GM12878 (cell line): ENCODE measurements at regions not wholly inside any gene's neighbourhood (a gene's known extent, or its start where the extent isn't known, plus 50 kb on each side); places are given as distances from the start of the nearest gene placed in this dataset.
"Not testable (repeated sequence)": the region's sequence is repeated elsewhere in the genome, so short reads cannot be mapped to it uniquely, and the experiment has no call there.

Source experiments
- ATAC-seq: fragments of 200-7000 bp; cut with Tn5 transposase; 3 replicates; pipeline ENCODE4 v1.9.1; 2020; ENCODE audit warnings: mild to moderate bottlenecking, moderate library complexity
- BruUV-seq: library from RNA; stranded (reverse); fragments of 400-500 nt; replicated peaks from 2 replicates; lab custom pipeline; 2021; lab: Mats Ljungman, UMichigan
- CTCF ChIA-PET: fragments of 300-600 bp; sonication (Branson Sonifier 250); formaldehyde crosslinking; extraction: SDS; loops from one replicate; lab custom pipeline; 2021; ENCODE audit warnings: inconsistent platforms; lab: Yijun Ruan, JAX
- POLR2A ChIA-PET: fragments of 350-600 bp; formaldehyde crosslinking; extraction: SDS; loops from one replicate; lab custom pipeline; 2021; ENCODE audit warnings: inconsistent platforms; lab: Charles Lee
- RAD21 ChIA-PET: fragments of 300-600 bp; sonication (Branson Sonifier 250); formaldehyde crosslinking; loops from one replicate; lab custom pipeline; 2023; ENCODE audit warnings: antibody characterized with exemption; ENCODE audit not compliant: unreplicated experiment; lab: Charles Lee
- SMC1A ChIA-PET: fragments of 300-600 bp; sonication (Branson Sonifier 250); formaldehyde crosslinking; loops from one replicate; lab custom pipeline; 2023; ENCODE audit not compliant: unreplicated experiment, uncharacterized antibody; lab: Charles Lee
- DNase-seq: peaks from one replicate; pipeline ENCODE4 v3.0.0-alpha.2; 2011; ENCODE audit warnings: low read depth, low spot score
- FAIRE-seq: peaks from 3 replicates; lab custom pipeline; 2011; peaks lifted over from hg19 to GRCh38; lab: Jason Lieb, UNC
- H2AFZ ChIP-seq: 2 replicates; pipeline ENCODE4 v1.6.0; 2011; ENCODE audit warnings: low read depth, low read length, control low read depth; ENCODE audit not compliant: control insufficient read depth
- H3K27ac ChIP-seq: 2 replicates; pipeline ENCODE4 v1.5.1; 2011; ENCODE audit warnings: control low read depth; ENCODE audit not compliant: control insufficient read depth, insufficient read depth
- H3K27me3 ChIP-seq, 2 experiments: replicated peaks in 1 of 2; 2 replicates each; pipeline versions ENCODE4 v1.6.0 to v1.6.1; 2011; ENCODE audit warnings: low read length in 1 of 2; ENCODE audit not compliant: control insufficient read depth in 2 of 2, insufficient read depth in 2 of 2
- H3K36me3 ChIP-seq, 2 experiments: 2 replicates each; pipeline ENCODE4 v1.5.1; 2011; ENCODE audit warnings: low read length in 1 of 2; ENCODE audit not compliant: control insufficient read depth in 2 of 2, insufficient read depth in 2 of 2
- H3K4me1 ChIP-seq: 2 replicates; pipeline ENCODE4 v1.6.1; 2011; ENCODE audit warnings: mild to moderate bottlenecking, low read length, moderate library complexity, mixed read lengths; ENCODE audit not compliant: control insufficient read depth, insufficient read depth
- H3K4me2 ChIP-seq: 2 replicates; pipeline ENCODE4 v1.6.0; 2011; ENCODE audit warnings: control low read depth; ENCODE audit not compliant: control insufficient read depth, insufficient read depth
- H3K4me3 ChIP-seq: fragments of 200-600 bp; sonication (generic); 2 replicates; pipeline ENCODE4 v1.5.1; 2016
- H3K79me2 ChIP-seq: 2 replicates; pipeline ENCODE4 v1.6.0; 2011; ENCODE audit warnings: low read length; ENCODE audit not compliant: control insufficient read depth, insufficient read depth
- H3K9ac ChIP-seq: 2 replicates; pipeline ENCODE4 v1.8.0; 2011; ENCODE audit warnings: low read length, control low read depth, mixed read lengths; ENCODE audit not compliant: control insufficient read depth, insufficient read depth
- H3K9me3 ChIP-seq: replicated peaks from 3 replicates; pipeline ENCODE4 v1.5.1; 2011; ENCODE audit warnings: mild to moderate bottlenecking, low read length; ENCODE audit not compliant: control insufficient read depth, insufficient read depth
- H4K20me1 ChIP-seq: 2 replicates; pipeline ENCODE4 v1.6.0; 2011; ENCODE audit not compliant: control insufficient read depth, insufficient read depth
- CHD1 ChIP-seq: IDR thresholded peaks from 2 replicates; pipeline ENCODE4 v1.6.1; 2012; ENCODE audit warnings: low read depth, low read length, improper control_type of control experiment
- FOXM1 ChIP-seq: IDR thresholded peaks from 2 replicates; pipeline ENCODE4 v1.6.1; 2012; ENCODE audit warnings: low read depth, mild to moderate bottlenecking, inconsistent platforms, low read length, moderate library complexity
- NFXL1 ChIP-seq: fragments of 450-650 bp; IDR thresholded peaks from 2 replicates; pipeline ENCODE4 v1.6.1; 2017; ENCODE audit warnings: antibody characterized with exemption, mild to moderate bottlenecking, borderline replicate concordance
- NR2C1 ChIP-seq: fragments of 450-650 bp; IDR thresholded peaks from 2 replicates; pipeline ENCODE4 v1.6.1; 2017; ENCODE audit warnings: antibody characterized with exemption, mild to moderate bottlenecking, moderate library complexity
- NR2C2 ChIP-seq: IDR thresholded peaks from 2 replicates; pipeline ENCODE4 v1.6.1; 2011; ENCODE audit warnings: borderline replicate concordance, low read depth; ENCODE audit not compliant: control insufficient read depth, insufficient read length
- POLR2AphosphoS5 ChIP-seq: IDR thresholded peaks from 2 replicates; pipeline ENCODE4 v1.6.1; 2011; ENCODE audit warnings: mild to moderate bottlenecking, low read length, inconsistent platforms
- RCOR1 ChIP-seq: conservative IDR thresholded peaks from 2 replicates; pipeline ENCODE4 v1.6.1; 2012; ENCODE audit warnings: low read depth, low read length, improper control_type of control experiment
- SREBF1 ChIP-seq: IDR thresholded peaks from 2 replicates; pipeline ENCODE4 v1.6.1; 2012; ENCODE audit warnings: mild to moderate bottlenecking, low read length
- TAF1 ChIP-seq: IDR thresholded peaks from 2 replicates; pipeline ENCODE4 v1.6.1; 2011; ENCODE audit warnings: mild to moderate bottlenecking, low read depth, low read length, borderline replicate concordance
- YBX1 ChIP-seq: fragments of 450-650 bp; IDR thresholded peaks from 2 replicates; pipeline ENCODE4 v1.6.1; 2016; ENCODE audit warnings: antibody characterized with exemption
- ZBTB40 ChIP-seq: fragments of 450-650 bp; IDR thresholded peaks from 2 replicates; pipeline ENCODE4 v1.6.1; 2016; ENCODE audit warnings: mild to moderate bottlenecking, moderate library complexity, borderline replicate concordance
- ZNF274 ChIP-seq: IDR thresholded peaks from one replicate; pipeline ENCODE4 v1.8.0; 2011; ENCODE audit not compliant: insufficient read length, insufficient read depth
- WGBS: methylation state at CpG from one replicate; pipeline ENCODE4 v1.1.6; 2016; ENCODE audit warnings: low lambda C conversion rate; ENCODE audit not compliant: insufficient replicate concordance, insufficient coverage; ENCODE audit errors: missing lambda C conversion rate; 5-methylcytosine and 5-hydroxymethylcytosine counted together
- in situ Hi-C: fragments of 300-500 bp; cut with MboI; formaldehyde crosslinking; loops from 9 replicates; pipeline ENCODE4 v1.14.3; 2018; ENCODE audit warnings: mixed read lengths
- intact Hi-C: fragments of 100-400 bp; cut with micrococcal nuclease; formaldehyde crosslinking; loops from one replicate; pipeline ENCODE4 v1.14.2; 2022; ENCODE audit not compliant: unreplicated experiment

- TF ChIP-seq ZBTB40 = no peak
These were observed 107.9 kb upstream of the FAT1 start (continued) for GRCh38 chr4:186831574-186831973.

GRCh38 chr4:186832906-186833305 lies 109.2 kb upstream of the FAT1 start:
- Histone ChIP-seq H3K9me3 (no peaks in the 10 kb centered on the region; the same call in 2 of the 3 replicates), H3K9ac (no peak overlapping the region), H3K4me3 (no peak overlapping the region), H3K27me3 (no peaks in the 10 kb centered on the region), H3K27ac (no peak overlapping the region), H3K4me2 (no peak overlapping the region), H3K36me3 (no peaks in the 10 kb centered on the region), H2AFZ (no peak overlapping the region), H3K4me1 (no peaks in the 10 kb centered on the region)
- CTCF ChIA-PET = no interaction called here
- SMC1A ChIA-PET = no interaction called here
- RAD21 ChIA-PET = no interaction called here
- DNase-seq (no peak), ATAC-seq (no peak), FAIRE-seq (no peak)
- POLR2A ChIA-PET = no interaction called here
- 0% methylated on average over 1 of the region's 1 CpG for WGBS
- TF ChIP-seq SREBF1 (no peak), NR2C2 (no peak), FOXM1 (no peak), NR2C1 (no peak), RCOR1 (no peak), TAF1 (no peak), NFXL1 (no peak), YBX1 (no peak), CHD1 (no peak), ZNF274 (no peak), POLR2AphosphoS5 (no peak)
- TF ChIP-seq, all 136 proteins: peak for 0
- no peaks in the 10 kb centered on the region for H3K79me2 ChIP-seq
- no TSS peak for BruUV-seq
- H4K20me1 ChIP-seq = no peaks in the 10 kb centered on the region
- intact Hi-C loops (no loop called here), in situ Hi-C loops (no loop called here)

- H3K4me1 ChIP-seq, in situ Hi-C loops, FAIRE-seq, H3K27me3 ChIP-seq, H3K4me3 ChIP-seq, H3K27ac ChIP-seq, H2AFZ ChIP-seq, H3K4me2 ChIP-seq, BruUV-seq, H3K9ac ChIP-seq, SMC1A ChIA-PET, ATAC-seq, intact Hi-C loops, RAD21 ChIA-PET, POLR2A ChIA-PET, DNase-seq, H3K9me3 ChIP-seq, CTCF ChIA-PET, H4K20me1 ChIP-seq, H3K79me2 ChIP-seq, H3K36me3 ChIP-seq: not testable (repeated sequence)
- WGBS = 33% methylated on average over 3 of the region's 3 CpGs
These were observed 113.8 kb upstream of the FAT1 start for GRCh38 chr4:186837463-186837862.
